ENCODE measurements at regions not wholly inside any gene's neighbourhood (a gene's known extent, or its start where the extent isn't known, plus 50 kb on each side); places are given as distances from the start of the nearest gene placed in this dataset.
A peak's percentile ranks its signal among the peaks of the same experiment; 100 is the strongest.
"Not testable (repeated sequence)": the region's sequence is repeated elsewhere in the genome, so short reads cannot be mapped to it uniquely, and the experiment has no call there.

DNA sequence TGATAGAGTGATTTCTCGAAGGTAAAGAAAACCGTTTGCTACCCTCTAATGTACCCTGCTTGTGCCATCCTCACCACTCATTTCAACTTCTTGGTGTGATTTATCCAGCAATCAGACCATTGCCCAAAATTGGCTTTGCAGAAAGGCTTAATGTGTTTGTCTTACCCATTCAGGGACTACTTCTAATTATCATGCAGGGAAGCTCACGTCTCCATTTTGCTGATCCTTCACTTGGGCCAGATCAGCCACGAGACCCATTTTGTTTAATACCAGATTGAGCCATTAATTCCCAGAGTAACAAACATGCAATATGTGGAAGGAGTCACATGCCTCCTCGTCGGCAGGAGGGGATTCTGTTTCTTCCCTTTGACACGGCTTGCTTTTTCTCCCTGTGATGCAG lies 51.1 kb upstream of the CRY1 start:
- DNase-seq (ENCODE audit: low read depth, low spot score) = no peak

DNA sequence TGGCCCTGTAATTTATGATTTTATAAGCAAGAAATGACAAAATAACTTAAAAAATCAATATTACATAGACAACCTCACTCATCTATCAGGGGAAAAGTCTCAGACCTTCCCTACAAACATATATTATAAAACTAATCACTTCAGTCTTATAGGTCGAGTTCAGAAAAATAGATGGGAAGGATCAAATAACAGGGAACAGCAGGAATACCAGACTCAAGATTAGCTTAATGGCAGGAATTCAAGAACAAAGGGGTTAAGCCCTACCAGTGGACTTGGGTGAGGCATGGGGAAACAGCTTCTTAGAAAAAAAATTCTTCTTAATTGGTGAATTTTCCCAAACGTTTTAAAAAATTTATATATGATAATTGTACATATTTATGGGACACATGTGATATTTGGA lies 51.6 kb upstream of the CRY1 start:
- no peak for DNase-seq (ENCODE audit: low read depth, low spot score)

DNA sequence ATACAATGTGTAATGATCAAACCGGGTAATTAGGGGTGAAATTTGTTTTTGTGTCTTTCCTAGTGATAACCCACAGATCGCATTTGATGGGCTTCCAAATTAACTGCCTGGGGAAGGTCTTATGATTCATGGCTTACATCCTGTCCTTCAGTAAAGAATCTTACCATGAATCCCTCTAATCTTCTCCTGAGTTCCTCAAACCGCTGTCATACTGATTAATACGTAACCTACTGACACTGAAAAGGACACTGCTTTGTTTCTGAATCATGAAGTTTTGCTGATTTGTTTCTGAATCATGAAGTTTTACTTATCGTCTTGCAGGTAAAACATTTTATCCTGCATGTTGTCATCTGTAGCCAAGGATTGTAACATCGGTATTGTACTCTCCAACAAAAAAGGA lies 52.0 kb upstream of the CRY1 start:
- no peak for DNase-seq (ENCODE audit: low read depth, low spot score)

DNA sequence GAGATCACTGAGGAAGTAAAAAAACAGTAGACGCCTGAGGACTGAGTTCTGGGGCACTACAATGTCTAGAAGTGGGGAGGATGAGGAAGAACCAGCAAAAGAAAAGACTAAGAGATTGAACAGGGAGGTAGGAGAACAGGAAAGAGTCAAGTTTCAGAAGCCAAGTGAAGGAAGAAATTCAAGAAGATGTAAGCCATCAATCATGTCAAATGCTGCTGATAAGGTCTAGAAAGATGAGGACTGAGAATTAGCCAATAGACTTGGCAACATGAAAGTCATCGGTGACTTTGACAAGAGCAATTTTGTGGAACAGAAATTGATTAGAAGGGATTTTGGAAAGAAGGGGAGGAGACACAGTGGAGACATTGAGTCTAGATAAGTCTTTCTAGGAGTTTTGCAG lies 54.8 kb upstream of the CRY1 start:
- DNase-seq (ENCODE audit: low read depth, low spot score) = no peak

DNA sequence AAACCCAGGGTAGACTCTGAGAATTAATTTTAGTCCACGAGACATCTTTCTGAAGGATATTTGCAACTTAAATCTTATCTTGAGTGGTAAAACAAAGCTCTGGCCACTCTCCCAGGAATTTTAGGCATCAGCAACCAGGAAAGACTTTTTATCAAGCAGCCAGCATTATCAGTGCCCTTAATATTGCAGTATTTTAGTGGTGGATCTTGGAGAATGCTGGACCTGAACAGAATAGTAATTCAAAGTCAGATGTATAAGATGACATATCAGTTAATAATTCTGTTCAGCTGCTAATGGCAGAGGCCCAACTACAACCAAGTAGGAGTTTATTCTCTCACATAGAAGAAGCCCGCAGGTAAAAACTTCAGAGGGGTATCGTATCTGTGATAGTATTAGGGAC lies 59.0 kb upstream of the CRY1 start:
- DNase-seq (ENCODE audit: low read depth, low spot score) = peak; percentile 53

DNA sequence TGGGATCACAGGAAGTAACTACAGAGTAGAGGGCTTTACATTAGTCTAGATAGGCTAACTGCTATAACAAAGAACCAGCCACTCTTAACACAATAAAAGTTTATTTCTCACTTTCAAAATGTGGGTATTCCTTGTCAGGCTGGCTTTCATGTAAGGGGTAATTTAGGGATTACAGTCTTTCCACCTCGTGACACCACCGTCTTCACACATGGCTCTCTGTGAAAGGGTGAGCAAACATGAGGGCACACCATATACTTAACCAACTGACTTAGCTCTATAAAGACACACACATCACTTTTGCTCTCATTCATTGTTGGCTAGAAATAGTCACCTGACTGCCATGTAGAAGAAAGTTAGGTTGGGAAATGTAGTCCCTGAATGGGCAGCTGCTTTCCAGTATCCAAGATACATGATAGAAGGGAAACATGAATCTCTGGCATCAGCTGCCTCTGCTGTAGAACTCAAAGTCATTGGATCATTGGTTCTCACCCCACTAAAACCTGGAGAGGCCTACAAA lies 66.1 kb upstream of the CRY1 start:
- DNase-seq (ENCODE audit: low read depth, low spot score) = no peak

DNA sequence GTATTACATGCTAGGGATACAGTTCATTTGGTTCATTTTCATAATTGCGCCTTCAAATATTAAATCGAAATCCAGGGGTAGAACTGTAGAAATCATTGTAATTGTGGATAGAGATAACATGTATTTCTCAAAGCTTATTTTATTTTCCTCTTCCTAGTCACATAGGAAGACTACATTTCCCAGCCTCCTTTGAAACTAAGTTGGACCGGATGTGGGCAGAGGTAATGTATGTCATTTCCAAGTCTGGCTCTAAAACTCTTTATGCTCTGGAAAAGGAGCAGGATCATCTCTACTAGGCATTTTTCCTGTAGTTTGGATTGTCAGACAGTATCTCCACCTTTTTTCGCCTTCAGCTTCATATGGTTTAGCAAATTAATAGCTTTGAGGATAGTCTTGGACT lies 70.1 kb upstream of the CRY1 start:
- DNase-seq (ENCODE audit: low read depth, low spot score) = no peak

DNA sequence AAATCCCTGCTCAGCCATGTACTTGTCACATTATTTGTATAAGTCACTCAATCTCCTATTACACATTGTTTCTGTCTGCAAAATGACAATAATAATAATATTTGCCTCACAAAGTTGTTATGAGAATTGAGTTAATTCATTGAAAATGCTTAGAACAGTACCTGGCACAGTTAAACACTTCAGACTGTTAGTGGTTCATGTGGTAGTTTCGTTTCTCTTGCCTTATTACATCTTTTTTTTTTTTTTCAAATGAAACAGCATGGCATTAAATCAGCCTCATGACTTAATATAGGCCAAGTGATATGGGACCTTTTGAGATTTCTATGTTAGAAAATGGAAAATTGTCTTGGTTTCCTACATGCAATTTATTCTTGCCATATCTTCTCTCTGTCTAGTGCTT lies 71.0 kb upstream of the CRY1 start:
- DNase-seq (ENCODE audit: low read depth, low spot score) = no peak

DNA sequence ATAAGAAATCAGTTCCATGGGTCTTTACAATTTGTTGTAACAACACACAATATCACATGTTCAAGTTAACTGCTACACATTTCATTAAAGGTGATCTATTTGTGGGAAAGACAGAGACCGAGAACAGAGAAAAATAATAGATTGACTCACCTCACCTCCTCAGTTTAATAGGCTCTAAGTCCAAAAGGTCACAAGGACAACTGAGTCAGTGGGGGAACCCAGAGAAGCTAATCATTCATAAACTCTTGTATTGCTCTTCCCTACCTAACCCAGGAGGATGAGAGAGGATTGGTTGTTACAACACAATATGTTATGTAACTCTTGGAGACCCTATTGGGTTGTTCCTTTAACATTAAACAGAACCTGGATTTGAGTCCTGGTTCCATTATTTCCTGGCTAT lies 72.2 kb upstream of the CRY1 start:
- no peak for DNase-seq (ENCODE audit: low read depth, low spot score)

DNA sequence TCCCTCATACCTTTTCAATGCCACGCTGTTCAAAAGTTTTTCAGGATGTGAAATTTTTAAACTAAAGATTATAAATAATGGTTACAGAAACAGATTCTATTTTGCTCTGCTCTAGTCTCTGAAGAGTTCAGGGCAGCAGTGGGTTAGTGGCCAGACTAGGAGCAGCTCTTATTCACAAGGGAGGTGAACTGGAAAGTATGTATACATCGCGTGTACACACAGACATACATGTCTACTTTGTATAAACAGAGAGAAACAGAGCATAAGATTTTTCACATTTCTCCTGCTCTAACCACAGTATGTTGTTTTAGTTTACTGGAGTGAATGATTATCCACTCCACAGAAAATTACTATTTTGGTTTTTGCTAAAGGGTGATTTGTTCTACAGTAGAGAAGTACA lies 74.4 kb upstream of the CRY1 start:
- DNase-seq (ENCODE audit: low read depth, low spot score) = no peak

DNA sequence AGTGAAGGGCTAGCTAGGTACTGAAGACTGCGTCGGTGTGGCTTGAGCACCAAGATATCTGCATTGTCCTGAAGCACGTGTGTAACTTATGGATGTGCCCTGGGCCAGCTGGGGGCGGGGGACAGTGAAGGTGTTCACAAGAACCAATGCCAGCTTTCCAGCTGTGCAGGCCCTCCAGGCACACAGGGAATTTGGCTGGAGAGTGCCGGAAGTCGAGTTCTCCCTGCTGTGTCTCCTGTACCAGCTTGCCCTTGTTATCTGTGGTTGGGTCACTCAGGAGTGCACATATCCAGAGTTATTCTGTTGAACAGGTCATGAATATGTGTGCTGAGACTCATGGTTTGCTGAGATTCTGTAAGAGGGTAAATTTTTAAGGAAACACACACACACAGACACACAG lies 75.9 kb upstream of the CRY1 start:
- DNase-seq (ENCODE audit: low read depth, low spot score) = no peak

DNA sequence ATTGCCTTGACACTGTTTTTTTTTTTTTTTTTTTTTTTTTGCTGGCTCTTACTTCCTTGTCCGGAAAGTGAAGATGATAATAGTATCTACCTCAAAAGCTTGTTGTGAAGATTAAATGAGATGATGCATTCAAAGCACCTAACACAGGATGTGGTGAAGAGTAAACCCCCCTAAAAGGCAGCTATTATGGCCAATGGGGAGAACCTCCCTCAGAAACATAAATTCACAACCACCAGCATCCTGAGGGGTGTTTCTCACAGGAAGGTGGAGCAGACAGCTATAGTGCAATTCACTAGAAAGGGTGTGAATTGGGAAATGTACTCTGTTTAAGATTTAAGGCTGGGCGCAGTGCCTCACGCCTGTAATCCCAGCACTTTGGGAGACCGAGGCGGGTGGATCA lies 85.4 kb upstream of the CRY1 start:
- no peak for DNase-seq (ENCODE audit: low read depth, low spot score)

DNA sequence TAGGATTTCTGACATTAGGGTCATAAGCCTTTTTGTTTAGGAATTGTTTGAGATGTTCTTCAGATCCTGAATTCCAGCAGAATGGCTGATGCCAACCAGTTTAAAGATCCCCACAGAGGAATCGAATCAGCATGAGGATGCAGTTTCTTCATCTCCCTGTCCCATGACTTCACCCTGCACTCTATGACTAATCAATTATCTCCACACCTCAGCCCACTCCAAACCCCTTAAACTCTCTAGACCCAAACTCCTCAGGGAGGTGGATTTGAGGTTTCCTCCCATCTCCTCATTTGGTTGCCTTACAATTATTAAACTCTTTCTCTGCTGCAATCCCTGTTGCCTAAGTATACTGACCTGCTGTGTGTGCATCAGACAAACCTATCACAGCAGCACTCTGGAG lies 86.5 kb upstream of the CRY1 start:
- no peak for DNase-seq (ENCODE audit: low read depth, low spot score)

DNA sequence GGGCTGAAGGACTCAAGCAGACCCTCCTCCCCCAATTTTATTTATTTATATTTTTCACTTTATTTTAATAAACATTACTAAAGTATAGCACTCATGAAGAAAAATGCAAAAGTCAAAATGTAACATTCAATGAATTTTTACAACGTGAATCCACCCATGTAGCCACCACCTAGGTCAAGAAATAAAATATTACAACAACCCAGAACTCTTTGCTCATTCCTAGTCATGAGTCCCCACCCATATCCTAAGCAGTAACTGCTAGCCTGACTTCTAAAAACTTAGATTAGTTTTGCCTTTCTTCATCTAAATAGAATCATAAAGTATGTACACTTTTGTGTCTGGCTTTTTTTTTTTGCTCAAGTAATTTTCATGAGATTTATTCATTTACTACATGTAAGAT lies 86.9 kb upstream of the CRY1 start:
- DNase-seq (ENCODE audit: low read depth, low spot score) = no peak

DNA sequence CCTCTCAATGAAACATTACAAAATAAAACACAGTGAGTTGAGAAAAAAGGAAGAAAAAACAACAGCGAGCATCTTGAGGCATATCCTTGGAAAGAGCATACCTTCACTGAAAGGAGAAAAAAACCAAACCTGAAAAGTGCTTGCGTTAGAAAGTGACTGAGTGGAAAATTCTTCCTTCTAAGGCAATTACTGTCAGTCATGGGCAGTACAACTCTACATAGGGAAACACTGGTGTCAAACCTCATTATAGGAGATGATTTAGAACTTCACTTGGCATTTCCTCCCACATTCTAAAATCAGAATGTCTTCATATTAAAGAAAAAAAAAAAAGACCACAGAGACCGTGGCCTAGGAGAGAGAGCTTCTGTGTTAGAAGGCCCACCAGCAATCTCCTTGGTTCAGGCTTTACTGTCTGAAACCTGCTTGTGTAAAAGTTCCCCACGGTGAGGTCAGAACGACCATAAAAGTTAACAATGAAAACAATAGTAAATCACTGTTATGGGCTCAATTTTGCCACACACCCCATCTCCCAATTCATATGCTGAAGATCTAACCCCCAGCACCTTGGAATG lies 91.1 kb upstream of the CRY1 start:
- no peak for DNase-seq (ENCODE audit: low read depth, low spot score)

DNA sequence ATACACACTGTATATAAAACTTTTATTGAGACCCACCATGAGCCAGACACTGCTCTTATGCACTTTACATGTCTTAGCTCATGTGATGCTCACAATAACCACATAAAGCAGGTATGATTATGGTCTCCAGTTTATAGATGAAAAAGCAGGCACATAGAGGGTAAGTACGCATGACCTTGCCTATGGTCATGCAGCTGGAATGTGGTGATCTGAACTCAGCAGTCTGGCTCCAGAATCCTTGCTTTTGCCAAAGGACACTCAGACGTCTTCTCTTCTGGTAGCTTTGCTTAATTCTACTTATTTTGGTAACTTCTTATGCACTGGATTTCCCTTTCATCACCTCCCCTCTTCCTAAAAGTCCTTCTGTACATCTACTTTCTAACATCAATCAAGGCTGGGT lies 103.3 kb upstream of the CRY1 start:
- DNase-seq (ENCODE audit: low read depth, low spot score) = peak; percentile 8

DNA sequence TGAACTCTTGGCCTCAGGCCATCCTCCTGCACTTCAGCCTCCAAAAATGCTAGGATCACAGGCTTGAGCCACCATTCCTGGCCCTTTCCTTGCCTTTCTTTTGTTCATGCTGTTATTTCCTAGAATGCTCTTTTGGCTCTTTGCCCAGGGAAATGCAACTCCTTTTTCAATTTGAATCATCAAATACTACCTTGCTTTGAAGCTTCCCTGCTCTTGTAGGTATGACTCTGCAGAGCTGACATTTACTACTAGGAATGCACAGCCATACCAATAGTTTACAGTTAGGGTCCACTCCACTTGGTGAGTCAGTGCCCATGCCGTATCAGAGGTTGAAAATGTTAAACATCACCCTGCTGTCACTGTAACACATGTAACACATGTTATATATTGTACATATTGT lies 107.0 kb upstream of the CRY1 start:
- peak; percentile 54 for DNase-seq (ENCODE audit: low read depth, low spot score)

DNA sequence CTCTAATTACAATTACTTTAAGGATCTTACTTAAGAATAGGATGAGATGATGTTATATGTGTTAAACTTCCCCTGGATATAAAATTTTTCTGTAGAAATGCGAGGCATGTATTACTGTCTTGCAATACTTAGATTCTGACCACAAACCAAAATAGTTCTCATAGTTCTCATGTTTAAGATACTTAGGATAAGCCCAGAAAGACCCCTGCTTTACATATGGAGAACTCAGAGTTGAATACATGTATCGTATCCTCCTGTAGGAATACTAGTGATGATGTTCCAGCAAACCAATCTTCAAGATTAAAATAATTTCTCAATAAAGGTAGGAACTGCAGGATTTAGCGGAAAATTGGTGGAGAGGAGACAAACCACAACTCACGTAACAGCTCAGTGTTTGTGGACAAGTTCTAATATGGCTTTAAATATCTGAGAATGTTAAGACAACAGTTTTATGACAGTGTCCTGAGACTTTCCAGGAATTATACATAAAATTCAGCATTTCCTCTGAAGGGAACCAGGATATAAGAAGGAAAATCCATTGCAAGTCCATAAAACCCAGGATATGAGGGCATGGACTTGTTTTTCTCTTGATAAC lies 114.7 kb upstream of the CRY1 start:
- DNase-seq (ENCODE audit: low read depth, low spot score) = peak; percentile 33

DNA sequence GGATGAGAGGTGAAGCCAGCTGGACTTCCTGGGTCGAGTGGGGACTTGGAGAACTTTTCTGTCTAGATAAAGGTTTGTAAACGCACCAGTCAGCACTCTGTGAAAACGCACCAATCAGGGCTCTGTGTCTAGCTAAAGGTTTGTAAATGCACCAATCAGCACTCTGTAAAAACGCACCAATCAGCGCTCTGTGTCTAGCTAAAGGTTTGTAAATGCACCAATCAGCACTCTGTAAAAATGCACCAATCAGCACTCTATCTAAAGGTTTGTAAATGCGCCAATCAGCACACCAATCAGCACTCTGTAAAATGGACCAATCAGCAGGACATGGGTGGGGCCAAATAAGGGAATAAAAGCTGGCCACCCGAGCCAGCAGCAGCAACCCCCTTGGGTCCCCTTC lies 116.4 kb upstream of the CRY1 start:
- DNase-seq (ENCODE audit: low read depth, low spot score) = not testable (repeated sequence)

DNA sequence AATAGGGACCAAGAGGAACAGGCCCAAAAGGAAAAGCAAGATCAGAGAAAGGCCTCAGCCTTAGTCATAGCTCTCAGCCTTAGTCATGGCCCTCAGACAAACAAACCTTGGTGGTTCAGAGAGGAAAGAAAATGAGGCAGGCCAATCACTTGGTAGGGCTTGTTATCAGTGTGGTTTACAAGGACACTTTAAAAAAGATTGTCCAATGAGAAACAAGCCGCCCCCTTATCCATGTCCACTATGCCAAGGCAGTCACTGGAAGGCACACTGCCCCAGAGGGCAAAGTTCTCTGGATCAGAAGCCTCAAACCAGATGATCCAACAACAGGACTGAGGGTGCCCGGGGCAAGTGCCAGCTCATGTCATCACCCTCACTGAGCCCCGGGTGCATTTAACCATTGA lies 121.0 kb upstream of the CRY1 start:
- DNase-seq (ENCODE audit: low read depth, low spot score) = peak; percentile 50

DNA sequence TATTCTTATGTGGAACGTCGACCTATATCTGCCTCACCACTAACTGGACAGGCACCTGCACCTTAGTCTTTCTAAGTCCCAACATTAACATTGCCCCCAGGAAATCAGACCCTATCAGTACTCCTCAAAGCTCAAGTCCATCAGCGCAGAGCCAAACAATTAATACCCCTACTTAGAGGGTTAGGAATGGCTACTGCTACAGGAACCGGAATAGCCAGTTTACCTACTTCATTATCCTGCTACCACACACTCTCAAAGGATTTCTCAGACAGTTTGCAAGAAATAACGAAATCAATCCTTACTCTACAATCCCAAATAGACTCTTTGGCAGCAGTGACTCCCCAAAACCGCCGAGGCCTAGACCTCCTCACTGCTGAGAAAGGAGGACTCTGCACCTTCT lies 123.1 kb upstream of the CRY1 start:
- DNase-seq (ENCODE audit: low read depth, low spot score) = not testable (repeated sequence)

DNA sequence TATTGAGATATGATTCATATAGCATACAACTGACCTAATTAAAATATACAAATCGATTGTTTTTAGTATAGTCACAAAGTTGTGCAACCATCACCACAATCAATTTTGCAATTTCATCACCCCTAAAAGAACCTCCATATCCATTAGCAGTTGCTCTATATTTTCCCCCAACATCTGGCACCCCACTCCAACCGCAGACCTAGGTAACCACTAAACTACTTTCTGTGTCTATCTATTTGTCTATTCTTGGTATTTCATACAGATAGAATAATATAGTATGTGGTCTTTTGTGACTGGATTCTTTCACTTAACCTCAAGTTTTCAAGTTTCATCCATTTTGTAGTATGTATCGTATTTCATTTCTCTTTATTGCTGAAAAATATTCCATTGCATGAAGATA lies 126.0 kb upstream of the CRY1 start:
- no peak for DNase-seq (ENCODE audit: low read depth, low spot score)

DNA sequence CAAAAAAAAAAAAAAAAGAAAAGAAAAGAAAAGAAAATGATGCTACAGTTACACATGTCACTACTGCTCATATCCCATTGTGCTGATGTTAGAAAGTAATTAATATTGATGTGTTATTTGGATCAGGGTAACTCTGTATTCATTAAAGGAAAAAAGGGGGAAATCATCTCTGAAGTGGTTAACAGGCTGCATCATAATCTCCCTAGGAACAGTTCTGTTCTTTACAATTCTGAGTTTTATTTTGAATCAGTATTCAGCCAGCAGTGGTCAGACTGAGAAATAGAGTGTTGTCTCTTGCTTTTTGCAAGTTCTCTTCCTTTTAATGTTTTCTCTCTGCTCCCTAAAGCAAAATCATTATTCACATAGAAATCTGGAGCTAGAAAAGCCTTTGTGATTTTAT lies 128.6 kb upstream of the CRY1 start:
- DNase-seq (ENCODE audit: low read depth, low spot score) = no peak

DNA sequence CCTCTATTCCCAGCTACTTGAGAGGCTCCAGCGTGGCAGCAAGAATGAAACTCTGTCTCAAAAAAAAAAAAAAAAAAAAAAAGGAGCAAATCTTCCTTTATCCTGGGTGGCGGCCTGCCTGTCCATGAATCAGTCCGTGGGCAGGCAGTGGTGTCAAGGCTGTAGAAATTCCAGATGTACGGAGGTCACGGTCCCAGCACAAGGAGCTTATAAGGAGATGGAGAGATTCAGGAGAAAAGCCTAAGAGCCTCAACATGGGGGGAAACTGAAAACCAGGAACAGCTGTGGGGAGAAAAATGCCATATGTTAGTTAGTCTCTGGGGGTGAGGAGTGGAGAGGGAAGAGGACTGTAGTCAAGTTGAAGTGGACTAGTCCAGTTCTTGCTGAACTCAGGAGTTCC lies 130.5 kb upstream of the CRY1 start:
- DNase-seq (ENCODE audit: low read depth, low spot score) = no peak

Data from astrocyte of the hippocampus (primary cell).